GM18511 (cell line): ENCODE measurements at regions not wholly inside any gene's neighbourhood (a gene's known extent, or its start where the extent isn't known, plus 50 kb on each side); places are given as distances from the start of the nearest gene placed in this dataset.

ENCODE experiments used
- ATAC-seq: cut with Tn5 transposase; IDR thresholded peaks from one replicate; pipeline ENCODE4 v1.9.1; 2021; ENCODE audit warnings: mild to moderate bottlenecking, moderate library complexity; ENCODE audit not compliant: unreplicated experiment

DNA sequence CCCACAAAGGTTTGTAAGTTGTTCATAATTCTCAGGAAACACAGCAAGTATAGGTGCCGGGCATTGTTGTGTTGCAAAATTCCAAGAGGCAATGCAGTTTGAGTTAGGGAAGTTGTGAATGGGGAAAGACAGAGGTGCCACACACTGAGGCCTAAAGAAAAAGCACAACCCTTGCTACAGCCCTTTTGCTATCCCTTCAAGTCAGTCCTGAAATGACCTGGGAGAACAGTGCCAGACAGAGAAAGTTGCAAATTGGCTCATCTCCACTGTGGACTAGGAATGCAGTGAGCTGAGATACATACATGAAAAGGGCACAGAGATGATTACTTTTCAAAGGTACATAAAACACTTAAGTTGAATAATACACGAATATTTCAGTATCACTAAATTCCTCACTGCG is 213.3 kb upstream of the TMTC1 start:
- ATAC-seq, result no peak

DNA sequence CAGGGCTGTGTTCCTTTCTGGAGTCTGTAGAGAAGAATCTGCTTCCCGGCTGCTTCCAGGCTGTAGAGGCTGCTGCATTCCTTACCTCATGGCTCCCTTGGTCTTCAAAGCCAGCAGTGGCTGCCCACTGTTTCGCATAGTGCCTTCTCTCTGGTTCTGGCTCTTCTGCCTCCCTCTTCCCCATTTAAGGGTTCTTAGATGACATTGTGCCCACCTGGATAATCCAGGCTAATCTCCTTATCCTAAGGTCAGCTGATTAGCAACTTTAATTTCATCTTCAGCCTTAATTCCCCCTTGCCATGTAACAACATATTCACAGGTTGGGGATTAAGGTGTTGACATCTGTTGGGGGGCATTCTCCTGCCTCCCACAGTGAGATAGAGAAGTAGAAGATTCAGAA is 208.6 kb upstream of the TMTC1 start:
- no peak for ATAC-seq

DNA sequence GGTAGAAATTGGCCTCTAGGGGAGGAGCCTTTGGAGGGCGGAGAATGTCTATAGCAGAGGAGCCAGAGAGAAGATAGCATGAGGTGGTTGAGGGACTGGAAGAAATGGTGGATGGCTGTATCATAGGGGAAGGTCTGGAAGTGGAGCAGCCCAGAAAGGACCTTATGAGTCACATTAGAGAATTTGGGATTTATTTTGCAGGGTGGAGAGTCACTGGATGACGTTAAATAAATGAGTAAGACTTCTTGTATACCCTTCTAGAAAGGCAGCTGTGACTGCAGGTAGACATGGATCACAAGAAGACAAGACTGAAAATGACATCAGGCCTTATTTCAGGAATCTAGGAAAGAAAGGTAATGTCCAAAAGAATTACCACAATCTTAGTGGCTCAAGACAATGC is 208.2 kb upstream of the TMTC1 start:
- no peak for ATAC-seq

DNA sequence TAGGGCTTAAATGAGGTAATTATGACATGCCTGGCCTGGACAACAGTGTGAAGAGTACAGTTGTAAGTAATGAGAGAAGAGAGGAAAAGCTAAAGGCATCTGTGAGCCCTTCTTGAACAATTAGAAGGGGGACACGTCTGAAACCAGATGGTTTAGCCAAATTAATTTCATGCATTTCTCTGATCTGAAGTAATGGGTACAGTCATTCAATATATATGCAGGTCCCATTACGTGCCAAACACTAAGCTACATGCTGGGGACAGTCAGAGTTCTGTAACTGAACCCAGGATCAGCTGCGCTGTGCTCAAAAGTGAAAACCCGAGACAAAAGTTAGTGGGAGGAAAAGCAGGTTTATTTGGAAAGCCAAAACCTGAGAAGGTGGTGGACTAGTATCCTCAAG is 207.2 kb upstream of the TMTC1 start:
- ATAC-seq, result no peak

DNA sequence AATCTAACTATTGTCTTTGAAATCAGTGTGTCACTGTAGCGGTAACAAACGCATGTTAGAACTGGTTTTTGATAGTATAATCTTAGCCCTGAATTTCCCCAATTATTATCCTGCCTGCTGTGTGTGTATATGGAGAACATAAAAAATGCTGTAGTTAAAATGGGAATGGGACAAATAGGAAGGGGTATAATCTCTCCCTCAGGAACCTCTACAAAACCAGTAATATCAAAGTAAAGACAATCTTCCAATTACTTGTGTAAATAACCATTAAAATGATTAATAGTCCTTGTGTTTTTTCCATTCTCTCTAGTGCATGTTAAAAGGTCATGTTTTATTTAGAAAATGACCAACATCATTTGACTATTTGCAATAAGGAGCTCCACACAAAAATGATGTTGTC is 200.1 kb upstream of the TMTC1 start:
- no peak for ATAC-seq

DNA sequence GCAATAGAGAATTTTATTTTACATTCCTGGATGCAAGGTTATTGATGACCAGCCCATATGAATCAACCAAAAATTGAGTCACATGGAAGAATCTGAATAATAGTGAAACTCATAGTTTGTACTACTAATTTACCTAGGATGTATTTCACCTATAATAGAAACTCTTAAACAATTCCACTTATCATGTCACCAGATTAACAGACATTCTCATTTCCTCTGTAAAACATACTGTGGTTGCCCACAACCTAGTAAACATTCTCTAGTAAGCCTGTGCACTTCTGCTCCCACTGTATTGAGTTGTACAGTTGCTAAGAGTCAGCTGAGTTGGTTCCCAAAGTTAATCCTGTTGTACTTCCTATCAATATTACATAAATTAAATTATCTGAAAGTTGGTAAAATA is 196.6 kb upstream of the TMTC1 start:
- ATAC-seq, result no peak

DNA sequence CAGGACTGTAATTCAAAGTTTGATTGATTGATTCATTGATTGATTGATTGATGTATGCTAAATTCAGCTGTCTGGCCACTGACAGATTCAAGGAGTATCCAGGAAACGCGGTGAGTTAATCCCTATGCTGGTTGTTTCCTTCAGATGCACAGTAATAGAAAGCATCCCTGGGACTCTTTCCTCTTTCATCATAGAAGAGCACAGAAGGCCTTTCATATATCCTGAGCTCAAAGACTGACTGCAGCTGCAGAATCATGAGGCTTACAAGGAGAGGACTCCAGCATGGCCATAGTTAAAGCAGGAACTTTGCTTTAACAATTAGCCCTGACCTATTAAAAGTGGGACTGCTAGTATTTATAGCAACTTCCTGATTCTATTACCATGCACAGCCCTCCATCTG is 187.7 kb upstream of the TMTC1 start:
- ATAC-seq, result no peak

DNA sequence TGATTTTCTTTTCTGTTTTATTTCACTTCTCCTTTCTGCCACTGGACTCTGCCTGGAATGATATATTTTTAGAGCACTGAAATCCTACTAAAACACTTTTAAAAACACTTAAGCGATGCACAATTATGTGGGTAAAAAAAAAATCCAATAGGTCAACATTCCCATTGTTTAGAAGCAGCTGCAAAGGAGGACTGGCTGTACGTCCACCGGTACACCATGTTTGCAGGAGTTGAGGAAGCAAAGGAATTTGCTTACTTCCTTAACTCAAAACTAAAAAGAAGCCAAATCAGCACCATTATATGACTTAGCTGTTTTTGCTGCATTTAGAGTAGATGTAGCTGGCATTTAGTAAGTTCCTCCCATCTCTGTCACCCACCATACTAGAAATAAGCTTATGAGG is 186.8 kb upstream of the TMTC1 start:
- ATAC-seq, result no peak

DNA sequence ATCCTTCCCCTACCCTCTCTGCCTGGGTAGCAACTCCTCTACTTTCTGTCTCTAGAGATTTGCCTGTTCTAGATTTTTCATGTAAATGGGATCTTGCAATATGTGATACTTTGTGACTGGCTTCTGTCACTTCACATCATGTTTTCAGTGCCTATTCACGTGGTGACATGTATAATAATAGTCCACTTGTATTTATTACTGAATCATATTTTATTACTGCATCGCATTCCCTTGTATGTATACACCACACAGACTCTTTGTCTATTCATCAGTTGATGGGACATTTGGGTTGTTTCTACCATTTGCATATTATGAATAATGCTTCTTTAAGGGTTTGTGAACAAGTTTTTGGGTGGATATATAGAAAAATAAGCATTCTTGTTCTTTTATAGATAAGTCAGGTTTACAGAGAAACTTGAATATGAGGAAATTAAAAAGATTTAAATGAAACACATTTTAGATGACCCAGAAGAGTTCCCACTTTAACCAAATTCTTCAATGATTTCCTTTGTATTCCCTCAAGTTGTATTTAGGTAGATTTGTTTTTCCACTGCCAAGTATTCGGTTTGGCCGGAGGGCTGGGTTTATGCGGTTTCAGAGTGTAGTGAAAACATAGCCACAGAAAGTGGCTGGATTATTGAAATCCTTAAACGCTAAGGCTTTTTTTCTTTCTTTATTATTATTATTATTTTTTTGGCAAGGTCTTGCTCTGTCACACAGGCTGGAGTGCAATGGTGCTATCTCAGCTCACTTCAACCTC is 178.7 kb upstream of the TMTC1 start:
- no peak for ATAC-seq

DNA sequence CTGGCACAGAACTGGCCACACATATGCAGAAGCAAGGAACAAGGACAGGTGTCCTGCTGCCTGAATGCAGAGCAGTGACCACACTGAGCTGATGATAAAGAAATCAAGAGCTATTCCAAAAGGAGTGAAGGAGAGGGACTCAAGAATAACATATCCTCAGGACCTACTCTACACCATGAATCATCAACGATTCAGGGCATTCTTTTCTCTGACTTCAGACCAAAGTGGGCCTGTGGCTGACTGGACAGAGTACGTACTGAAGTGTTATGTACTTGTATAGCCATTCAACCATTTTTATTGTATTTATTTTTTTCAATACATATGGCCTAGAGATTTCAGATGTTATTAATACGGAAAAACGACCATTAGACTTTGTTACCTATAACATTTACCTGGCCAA is 177.5 kb upstream of the TMTC1 start:
- ATAC-seq, result no peak

DNA sequence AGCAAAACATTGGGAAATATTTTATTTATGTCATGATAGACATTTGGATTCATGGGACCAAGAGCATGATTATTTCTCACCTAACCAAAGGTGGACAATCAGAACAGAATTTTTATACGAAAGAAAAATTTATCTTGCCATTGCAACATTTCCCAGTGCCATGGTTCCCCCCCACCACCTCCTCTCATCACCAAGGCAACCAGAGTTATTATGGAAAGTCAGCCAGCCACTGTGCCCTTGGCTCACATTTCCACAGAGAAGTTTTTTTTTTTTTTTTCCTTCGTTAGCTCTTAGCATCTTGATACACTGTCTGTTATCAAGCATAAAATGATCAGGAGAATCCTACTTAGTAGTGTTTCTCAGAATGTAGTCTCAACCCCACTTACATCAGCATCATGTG is 176.4 kb upstream of the TMTC1 start:
- no peak for ATAC-seq

DNA sequence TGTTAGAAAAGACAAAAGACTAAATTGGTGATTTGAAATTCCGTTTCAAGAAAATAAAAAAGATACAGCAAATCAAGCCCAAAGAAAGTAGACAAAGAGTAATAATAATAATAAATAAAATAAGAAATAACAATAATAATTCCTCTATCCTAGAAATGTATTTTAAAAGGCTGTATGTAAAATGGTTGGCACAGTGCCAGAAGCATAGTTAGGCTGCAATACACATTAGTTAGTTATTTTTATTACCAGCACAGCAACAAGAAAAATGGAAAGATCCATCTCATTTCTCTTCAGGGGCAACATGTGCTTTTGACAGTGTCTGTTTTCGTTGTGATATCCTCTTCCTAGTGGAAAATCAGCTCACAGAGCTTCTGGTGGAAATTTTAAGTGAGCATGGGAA is 174.1 kb upstream of the TMTC1 start:
- no peak for ATAC-seq

DNA sequence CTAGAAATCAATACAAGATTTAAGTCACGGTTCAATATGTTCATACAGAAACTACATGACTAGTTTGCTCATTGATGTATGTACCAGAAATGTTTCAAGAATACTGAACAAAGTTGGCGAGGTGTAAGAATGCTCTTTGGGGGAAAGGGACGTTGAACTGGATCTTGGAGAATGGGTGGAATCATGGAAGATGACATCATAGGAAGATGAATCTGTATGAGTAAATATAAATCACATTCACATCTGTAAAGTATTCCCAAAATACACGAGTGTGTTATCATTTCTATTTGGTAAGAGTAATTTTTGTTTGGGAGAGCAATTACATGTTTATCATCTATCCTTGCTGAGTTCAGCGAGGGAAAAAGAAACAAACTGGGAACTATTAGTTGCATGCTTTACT is 162.2 kb upstream of the TMTC1 start:
- ATAC-seq, result no peak

DNA sequence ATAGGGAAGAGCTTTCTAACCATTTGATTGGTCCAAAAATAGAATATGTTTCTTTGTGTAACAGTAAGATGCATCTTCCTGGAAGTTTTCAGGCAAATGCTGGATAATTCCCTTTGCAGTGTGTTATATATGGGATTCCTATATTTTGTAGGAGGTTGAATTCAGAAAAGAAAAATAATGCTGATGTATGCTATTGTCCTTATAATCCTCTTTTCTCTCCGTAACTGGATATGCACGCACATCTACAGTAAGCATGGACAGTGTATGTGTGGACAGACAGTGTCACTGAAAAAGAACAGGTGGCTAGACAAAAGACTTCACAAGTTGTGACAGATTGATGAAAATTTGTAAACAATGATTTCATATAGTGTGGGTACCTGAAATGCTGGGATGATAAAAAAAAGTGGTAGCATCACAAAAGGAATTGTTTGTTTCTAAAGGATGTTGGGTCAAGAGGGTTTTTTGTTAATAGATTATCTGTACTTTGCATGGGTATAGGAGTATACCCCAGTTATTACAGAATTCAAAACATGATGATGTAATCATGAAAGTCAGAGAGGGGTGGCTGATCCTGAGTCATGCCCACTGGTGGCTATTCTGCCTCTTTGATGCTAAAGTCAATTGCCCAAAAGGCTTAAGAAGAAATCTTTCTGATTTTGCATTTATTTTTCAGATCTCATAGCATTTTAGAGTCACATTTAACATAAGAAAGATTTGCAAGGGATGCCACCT is 160.7 kb upstream of the TMTC1 start:
- no peak for ATAC-seq

DNA sequence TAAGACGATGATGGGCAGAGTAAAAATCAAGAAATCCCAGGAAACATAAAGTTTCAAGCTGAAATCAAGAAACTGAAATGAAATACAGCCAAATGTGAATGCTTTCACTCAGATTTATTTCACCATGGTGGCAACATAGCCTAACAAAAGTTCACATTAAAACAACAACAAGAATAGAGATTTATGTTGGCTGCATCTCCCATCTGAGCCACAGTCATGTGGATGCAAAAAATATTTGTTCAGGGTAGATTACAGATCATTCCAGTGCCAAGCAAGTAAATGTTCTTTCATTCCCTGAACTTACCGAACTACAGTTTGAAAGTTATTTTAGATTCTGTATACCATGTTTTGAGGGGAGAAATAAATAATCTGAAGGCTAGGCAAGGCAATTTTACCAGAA is 159.9 kb upstream of the TMTC1 start:
- ATAC-seq, result no peak

DNA sequence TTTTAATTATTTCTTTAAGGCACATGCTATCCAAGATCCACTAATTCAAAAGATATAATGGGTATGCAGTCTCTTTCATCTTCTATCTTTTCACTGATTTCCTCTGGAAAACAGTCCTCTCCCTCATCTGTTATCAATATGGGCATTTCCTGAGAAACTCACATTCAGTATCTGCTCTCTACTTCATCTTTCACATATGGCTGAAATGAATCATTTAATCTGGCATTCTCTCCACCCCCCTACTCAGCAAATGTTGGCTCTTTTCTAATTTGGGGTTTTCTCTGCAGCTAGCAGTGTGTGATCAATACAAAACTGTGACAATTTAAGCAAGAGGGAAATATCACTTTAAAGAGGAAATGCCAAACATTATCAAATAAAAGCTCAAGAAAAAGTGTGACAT is 157.1 kb upstream of the TMTC1 start:
- ATAC-seq, result no peak

DNA sequence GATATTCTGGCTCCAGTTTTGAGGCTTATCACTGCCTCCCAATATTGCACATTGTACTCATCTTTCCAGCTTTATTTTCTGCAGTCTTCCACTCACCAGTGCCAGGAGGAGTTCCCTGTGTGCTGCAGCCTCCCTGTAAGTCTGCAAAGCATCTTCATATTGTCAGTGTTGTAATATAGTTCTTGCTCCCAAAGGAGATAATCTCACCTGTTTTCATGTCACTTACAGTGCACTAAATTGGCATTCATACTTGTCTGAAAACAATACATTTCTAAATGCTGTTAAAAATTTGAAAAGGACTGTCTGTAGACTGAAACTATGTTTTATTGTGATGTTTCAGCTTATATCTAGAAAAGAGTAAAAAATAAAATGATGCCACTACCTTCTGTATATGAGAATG is 146.8 kb upstream of the TMTC1 start:
- no peak for ATAC-seq

DNA sequence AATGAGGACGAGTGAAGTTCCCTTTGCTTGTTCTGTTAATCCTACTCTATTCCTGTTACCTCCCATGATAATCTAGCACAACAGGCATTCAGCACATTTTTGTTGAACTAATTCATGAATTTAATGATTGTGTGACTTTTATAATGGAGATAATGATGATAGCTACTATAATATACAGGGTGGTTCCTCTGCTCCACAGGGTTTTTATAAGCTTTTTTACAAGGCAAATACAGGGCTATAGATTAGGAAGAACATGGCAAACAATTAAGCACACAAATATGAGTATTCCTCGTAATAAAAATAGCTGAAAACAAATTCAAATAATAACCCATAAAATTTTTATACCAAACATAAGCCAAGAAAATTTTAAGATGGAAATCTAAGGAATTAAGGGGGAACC is 145.6 kb upstream of the TMTC1 start:
- ATAC-seq, result no peak

DNA sequence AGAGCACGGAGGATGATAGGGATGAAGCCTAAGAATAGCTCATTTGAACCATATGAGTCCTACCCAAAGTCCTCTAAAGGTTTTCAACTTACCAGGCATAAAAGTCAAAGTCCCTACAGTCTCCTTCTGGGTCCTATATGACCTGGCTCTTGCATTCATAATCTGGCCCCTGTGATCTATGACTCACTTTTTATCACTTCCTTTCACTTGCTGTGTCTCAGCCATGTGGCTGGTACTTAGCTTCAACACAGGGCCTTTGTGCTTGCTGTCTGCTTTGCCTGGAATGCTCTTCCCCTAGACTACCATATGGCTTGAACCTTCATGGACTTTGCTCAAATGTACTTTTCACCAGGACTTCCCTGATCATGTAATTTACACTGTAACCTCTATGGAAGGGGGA is 137.6 kb upstream of the TMTC1 start:
- no peak for ATAC-seq

DNA sequence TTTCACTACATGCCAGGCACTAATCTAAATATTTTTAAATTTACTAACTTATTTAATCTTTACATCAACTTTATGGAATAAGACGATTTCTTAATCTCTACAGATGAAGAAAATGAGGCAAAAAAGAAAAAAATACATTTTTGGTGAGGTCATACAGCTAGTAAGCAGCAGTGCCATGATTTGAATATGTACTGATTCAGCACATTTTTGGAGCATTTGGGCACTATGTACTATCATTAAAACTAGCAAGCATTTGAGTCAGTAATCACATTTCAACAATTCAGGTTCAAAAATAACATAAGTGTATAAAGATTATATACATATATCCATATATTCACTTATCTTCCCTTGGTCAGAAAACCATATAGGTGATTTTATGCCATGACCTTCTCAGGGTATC is 124.4 kb upstream of the TMTC1 start:
- ATAC-seq, result no peak

DNA sequence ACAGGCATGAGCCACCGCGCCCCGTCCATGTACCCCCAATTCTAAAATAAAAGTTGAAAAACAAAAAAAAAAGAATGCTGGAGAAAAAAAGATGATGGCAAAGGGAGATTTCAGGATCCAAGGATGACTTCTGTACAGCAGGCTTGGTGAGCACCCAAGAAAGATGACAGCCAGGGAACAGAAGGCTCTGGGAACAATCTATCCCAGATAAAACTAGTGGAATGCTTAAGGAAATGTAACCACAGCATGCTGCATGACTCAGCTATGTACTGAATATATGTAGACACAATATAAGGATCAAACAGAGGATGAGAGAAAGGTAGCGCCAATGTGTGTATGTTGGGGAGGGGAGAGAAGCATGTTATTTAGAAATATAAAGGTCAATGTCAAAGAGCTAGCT is 123.7 kb upstream of the TMTC1 start:
- no peak for ATAC-seq

DNA sequence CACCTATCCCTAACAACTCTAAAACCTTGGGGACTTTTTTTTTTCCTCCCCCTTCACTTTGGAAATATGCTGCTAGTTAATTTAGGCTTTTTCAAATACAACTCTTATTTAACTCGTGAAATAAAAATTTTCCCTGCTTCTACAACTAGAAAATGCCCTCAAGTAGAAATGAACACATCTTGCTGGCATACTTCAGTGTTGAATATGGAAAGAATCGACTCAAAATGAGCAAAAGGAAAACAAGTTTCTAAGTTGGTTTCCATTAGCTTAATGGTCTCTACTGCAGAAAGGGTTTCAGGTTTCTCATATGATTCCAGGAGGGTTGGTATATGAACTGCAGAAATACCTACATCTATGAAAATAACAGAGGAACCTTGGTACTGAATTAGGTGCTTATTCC is 118.3 kb upstream of the TMTC1 start:
- ATAC-seq, result no peak

DNA sequence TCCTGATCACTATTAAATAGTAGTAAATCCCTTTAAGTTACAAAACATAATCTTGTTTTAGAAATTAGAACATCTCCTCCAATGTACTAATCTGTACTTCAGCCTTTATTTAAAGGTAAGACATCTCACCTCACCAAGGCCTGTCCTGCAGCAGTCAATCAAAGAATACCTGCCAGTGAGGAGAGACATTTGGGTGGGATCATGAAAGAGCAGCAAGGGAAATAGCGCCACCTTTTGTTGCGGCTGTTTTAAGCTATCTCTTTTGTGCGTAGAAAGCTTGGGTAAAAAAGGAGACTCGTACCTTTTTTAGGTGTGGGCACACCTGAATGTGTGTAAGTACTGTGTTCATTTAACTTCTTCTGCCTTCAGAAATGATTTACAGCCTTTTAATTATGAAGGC is 117.8 kb upstream of the TMTC1 start:
- no peak for ATAC-seq
